ENCODE measurements at regions not wholly inside any gene's neighbourhood (a gene's known extent, or its start where the extent isn't known, plus 50 kb on each side); places are given as distances from the start of the nearest gene placed in this dataset.
A peak's percentile ranks its signal among the peaks of the same experiment; 100 is the strongest.
"Not testable (repeated sequence)": the region's sequence is repeated elsewhere in the genome, so short reads cannot be mapped to it uniquely, and the experiment has no call there.

DNA sequence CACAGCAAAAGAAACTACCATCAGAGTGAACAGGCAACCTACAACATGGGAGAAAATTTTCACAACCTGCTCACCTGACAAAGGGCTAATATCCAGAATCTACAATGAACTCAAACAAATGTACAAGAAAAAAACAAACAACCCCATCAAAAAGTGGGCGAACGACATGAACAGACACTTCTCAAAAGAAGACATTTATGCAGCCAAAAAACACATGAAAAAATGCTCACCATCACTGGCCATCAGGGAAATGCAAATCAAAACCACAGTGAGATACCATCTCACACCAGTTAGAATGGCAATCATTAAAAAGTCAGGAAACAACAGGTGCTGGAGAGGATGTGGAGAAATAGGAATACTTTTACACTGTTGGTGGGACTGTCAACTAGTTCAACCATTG is 207.8 kb downstream of the USP6NL start:
- not testable (repeated sequence) for DNase-seq

DNA sequence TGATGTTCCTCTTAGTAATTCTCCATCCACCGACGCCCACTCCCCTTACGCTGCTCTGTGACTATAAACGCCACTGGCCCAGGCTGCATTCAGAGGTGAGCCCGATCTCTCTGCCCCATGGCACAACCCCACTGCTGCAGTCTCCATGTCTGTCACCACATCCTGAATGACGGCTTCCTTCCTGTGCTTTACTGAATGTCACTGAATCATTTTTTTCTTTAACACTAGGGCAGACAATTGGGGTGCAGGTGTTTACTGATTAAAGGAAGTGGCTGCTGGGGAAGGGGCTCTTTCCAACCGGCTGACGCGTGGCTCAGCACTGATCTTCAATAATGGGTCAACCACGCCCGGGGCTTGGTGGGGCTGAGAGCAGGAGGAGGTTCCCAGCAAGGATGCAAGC is 208.3 kb downstream of the USP6NL start:
- DNase-seq = peak; percentile 46 to 47

DNA sequence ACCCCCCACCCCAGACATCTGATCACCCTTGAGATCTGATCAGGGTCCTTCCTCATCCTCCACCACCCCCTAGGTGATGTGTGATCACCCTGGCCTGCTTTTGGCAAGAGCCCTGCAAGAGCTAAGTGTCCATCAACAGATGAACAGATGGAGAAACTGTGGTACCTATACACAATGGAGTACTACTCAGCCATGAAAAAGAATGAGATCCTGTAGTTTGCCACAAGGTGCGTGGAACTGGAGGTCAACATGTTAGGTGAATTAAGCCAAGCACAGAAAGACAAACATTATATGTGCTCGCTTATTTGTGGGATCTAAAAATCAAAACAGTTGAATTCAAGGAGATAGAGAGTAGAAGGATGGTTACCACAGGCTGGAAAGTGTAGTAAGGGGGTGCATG is 209.1 kb downstream of the USP6NL start:
- no peak for DNase-seq

DNA sequence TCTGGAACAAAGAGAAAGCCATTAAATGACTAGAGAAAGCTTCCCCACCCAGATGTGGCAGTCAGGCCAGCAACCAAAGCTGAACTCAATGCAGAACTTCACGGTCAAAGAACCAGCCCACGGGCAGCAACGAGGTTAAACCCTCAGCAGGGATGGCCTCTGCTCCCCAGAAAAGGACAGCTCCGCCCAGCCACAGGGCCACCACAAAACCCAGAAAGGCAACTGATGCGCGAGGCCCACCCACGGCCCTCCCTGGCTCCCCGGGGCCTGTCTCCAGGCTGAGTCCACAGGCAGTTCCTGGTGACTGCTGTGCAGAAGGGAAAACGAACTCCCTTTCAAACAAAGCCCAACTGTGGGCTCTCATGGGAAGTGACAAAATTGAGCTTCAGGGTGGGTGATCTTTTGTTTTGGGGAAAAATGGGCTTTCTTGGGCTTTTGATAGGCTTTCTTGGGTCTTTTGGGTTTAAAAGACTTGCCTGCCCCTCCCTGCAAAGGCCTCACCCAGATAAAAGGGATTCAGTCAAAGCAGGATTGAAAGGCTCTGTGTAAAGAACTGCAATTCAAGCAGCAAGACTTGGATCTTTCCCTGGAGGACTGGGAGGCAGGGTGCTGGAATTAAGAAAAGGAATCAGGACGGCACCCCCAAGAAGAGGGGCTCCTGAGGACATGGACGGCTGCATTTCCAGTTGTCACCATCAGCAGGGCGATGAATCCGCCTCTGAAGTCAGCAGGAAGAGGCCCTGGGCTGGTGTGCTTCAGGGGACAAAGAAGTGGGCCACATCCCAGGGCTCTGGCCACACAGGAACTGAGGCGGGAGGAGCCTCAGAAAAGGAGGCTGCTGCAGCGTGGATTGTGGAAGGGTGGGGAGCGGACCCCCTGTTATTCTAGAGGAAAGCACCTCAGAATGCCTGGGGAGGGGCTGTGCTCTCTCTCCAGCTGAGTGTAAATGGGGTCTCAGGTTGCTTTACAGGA is 209.9 kb downstream of the USP6NL start:
- DNase-seq = peak in 1 of 2 donors; percentile 10

DNA sequence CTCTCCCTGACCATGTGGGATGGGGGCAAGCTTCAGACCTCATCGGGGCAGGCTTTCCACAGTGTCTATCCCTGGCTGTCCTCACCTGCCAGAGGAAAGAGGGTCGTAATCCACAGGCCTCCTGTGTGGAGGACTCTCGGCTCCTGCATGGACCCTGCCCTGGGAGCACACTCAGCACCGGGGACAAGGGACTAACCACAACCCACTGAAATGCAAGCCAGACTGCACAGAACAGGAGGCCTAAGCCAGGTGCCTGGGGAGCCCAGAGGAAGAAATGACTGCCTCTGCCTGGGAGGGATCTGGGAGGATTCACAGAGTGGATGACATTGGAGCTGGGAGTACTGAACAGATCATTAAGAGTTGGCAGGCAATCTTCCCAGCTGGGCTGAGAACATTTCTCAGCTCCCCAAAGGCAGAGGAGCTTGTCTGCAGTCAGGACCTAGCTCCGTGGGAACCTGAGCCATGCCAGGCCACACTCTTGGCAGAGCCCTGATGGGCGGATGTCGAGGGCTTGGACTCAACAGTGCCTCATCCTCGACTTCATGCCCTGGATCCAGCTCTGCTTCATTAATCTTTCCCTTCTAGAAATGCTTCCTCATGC is 213.4 kb downstream of the USP6NL start:
- no peak for DNase-seq

DNA sequence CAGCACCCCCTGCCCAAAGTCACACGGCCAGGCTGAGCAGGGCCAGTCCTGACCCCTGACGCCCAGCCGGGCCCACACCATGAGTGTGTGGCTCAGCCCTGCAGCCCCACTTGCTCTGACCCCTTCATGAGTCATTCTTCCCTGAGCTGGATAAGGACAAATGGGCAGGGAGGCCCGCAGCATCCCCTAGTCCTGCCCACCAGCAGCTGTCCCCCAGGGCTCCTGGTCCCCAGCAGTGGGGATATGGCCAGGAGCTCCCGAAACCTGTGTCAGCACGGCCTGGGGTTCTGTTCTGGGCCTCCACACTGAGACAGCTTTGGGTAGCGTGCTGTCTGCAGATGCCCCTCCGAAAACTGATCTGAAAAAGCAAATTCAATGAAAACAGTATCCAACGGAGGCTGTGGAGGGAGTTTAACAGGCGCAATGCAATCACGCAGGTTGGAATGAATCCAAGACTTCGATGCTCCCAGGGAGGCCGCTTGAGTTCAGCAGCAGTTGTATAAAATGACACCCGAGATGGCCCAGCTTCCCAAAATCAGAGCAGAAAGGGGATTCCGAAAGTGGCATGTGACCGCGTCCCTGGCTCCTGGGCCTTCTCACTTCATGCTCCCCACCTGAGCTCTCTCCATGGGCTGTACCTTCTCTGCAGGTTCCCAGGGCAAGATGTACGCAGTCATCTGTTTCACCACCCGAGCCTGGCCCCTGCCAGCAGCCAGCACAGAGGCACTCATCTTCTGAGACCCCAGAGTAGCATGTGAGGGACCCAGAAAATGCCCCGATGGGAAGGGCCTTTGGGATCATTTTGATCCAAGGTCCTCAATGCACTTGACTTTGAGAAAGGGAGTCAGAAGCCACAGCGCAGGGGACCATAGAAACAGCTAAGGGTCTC is 214.1 kb downstream of the USP6NL start:
- no peak for DNase-seq

DNA sequence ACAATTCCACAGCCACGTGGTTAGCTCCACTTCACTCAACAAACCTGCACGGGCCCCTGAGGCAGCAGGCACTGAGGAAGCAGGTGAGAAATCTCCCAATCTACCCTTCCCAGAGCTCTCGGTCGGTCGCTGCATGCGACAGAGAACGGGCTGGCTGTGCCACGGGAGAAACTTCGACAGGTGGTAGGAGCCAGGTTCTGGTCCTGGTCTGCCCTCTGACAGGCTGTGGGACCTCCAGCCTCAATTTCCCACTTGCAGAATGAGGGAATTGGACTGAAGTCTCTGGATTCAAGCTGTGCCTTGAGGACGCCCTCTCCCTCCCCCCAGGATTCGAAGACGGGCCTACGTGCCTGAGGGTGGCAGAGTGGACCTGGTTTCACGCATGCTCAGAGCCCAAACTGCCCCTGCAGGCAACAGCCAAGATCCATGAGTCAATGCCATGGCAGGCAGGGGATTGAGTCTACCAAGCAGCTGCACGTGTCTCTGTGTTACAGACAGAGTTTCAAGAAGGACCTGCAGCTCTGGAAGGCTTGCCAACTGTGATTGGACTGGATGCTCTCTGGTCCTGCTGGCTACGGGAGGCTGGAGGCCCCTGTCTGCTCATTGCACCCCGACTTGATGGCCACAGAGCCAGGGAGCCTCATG is 215.0 kb downstream of the USP6NL start:
- no peak for DNase-seq

DNA sequence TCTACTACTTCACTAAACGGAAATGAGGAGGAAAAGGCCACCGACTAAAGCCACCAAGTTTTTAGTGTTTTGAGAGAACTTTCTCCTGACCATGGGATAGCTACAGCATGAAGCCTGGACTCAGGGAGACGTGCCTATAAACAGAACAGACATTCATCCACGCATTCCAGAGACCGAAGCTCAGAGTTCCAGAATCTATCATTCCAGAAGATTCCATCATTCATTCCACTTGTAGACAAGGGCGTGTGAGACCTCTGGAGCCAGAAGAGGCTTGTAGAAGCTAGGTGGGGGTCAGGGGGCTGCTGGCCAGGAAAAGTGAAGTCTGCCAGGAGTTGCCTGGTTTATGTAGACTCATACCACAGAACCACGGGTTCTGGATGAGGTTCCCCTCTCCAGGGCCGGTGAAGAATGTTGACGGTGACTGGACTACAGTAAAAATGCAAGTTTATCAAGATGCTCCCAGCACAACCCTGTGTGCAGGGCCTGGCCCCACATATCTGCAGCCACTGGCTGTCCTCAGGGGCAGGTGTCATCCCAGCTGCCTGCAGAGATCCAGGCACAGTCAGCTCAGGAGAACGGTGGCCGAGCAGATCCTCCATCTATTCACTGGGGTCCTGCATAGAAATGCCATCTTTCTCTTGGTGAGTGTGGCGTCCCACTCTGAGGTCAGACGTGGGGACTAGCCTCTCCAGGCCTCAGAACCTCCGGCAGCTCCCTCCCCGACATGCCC is 215.7 kb downstream of the USP6NL start:
- no peak for DNase-seq

DNA sequence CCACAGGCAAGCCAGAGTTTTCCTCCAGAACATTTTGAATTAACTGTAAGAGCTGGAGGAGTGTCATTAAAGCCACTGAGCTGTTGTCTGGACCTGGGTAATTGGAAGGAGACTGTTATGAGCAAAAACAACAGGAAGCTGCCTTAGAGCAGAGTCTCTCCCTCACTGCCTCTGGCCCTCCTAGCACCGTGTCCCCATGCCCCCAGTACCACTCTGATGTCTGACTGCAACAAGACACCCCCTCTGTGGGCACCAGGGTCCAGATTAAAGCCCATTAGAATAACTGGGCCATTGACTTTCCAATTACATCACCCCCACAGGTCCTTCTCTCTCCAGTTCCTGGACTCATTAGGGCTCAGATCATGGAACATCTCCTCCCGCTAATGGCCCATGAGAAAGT is 216.3 kb downstream of the USP6NL start:
- no peak for DNase-seq

DNA sequence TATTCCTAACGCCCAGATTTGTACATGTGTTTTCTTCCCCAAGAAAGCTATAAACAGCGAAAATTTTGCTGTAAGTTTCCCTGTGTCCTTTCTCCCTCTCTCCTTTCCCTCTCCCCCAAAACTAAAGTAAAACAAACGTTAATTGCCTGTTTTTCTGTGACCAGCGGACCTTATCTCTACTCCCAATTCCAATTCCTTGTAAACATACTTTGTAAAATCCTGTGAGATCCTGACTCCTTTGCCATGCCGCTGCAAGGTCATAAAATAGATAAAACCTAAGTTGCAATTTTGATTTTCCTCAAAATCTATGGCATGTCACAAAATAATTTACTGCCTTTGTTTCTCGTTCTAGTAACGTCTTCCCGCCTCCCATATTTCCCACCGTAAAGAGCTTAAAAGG is 217.6 kb downstream of the USP6NL start:
- no peak for DNase-seq

DNA sequence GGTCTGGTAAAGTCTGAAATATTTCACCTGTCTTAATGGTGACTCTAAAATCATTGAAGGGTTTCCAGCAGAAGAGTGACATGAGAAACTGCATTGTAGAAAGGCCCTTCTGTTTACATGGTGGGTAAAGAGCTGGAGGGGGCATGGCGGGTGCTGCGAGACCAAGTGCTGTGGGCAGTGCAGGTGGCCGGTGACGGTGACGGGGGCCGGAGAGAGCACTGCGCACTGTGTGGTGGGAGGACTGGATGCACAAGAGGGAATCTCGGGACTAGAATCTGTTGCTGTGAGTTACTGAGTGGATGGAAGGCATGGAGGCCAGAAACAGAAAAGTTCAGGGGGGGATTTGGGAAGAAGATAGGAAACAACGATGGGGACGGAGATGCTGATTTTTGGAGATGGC is 218.7 kb downstream of the USP6NL start:
- DNase-seq = no peak

DNA sequence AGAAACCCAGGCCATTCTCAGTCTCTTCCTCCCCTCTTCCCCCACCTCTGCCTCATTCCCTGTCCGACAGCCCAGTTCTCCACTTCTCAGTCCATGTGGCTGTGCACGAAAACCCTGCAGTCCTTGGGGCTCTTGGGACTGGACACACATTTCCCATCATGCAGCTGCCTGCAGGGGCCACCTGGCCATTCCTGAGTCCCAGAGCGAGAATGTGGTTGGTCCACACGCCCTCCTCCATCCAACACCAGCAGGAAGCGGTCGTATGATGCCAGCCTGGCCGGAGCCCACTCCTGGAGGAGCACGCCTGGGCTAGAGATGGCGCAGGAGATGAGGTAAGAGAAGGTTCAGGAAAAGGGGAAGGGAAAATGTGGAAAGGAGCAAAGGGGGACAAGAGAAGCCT is 222.5 kb downstream of the USP6NL start:
- no peak for DNase-seq

DNA sequence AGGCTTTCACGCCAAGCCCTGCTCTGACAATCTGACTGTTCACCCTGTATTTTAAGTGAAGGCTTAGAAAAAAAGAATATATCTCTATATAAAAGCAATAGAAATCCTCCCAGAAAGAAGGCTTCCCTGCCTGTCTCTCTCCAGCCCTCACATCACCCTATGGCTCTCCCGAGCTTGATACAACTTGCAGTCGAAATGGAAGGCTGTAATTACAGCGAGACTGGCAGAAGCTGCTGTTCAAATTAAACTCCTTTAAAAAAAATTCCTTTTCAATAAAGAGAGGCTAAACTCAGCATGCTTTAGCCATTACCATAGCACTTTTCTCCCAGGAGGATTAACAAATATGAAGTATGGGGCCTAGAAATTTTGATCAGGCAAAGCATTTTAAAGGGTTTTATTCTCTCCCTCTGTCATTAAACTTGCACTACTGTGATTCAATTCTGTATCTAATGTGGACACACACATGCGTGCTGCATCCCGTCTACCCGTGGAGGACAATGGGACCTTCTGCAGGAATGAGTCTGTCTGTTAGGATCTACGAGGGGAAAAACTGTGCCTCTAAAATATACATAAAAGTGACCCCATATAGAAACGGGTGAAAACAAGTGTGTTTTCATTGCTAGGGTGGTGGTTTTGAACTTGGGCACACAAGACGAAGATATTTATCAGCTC is 223.8 kb downstream of the USP6NL start:
- DNase-seq = no peak

DNA sequence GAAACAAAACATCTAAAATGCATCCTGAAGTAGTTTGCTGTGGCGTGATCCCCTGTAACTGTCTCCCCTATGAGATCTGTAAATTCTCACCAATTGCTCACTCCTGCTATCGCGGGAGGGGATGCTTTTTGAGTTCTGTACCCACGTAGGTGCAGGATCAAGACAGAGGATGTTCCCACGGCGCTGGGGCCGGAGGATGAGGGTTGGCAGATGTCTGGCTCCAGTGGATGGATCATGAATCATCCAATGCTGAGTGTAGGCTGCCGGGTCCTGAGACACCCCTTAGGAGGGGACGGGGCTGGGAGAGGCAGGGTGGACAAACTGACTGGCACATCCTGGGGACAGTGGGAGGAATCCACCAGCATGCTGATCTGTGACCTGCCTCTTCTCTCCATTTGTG is 224.4 kb downstream of the USP6NL start:
- DNase-seq = no peak

Data from stimulated activated CD4-positive, alpha-beta T cell treated with anti-CD3 and anti-CD28 coated beads, Interleukin-2, amount 100 ng/mL, for 24 hours (primary cell).